ENCODE measurements at regions not wholly inside any gene's neighbourhood (a gene's known extent, or its start where the extent isn't known, plus 50 kb on each side); places are given as distances from the start of the nearest gene placed in this dataset.

DNA sequence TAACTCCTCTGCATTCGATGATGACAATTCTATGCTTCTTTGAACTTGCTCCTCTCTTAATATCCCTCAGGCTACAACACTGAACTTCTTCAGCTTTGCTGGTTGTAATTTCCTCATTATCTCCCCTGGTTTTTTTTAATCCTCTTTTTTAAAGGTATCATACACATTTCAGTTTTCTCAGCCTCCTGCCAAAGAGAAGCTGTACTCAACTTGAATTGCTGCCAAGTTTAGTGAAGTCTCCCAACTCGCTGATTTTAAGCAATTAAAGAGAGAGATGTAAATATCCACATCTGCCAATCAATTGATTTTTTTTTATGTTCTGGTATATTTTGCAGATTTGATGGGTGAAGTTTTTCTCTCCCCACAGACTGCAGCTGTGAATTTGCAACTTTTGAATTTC is 817.8 kb downstream of the GALC start (continued):
- TF ChIP-seq ZNF546 (CRISPR knock-in tag; conservative IDR thresholded peaks at IDR 0.05), result no peak
- no peak for TF ChIP-seq ZNF484 (CRISPR knock-in tag; IDR thresholded peaks at IDR 0.05; ENCODE audit: borderline replicate concordance, low read depth)
- no peak for TF ChIP-seq NFIC (IDR thresholded peaks at IDR 0.05; ENCODE audit: low read length)
- no peak for TF ChIP-seq ZNF891 (CRISPR knock-in tag; IDR thresholded peaks at IDR 0.05)
- TF ChIP-seq DPF2 (CRISPR knock-in tag; IDR thresholded peaks at IDR 0.05; ENCODE audit: borderline replicate concordance, low read depth), result no peak
- TF ChIP-seq ZNF501 (CRISPR knock-in tag; IDR thresholded peaks at IDR 0.05), result no peak

DNA sequence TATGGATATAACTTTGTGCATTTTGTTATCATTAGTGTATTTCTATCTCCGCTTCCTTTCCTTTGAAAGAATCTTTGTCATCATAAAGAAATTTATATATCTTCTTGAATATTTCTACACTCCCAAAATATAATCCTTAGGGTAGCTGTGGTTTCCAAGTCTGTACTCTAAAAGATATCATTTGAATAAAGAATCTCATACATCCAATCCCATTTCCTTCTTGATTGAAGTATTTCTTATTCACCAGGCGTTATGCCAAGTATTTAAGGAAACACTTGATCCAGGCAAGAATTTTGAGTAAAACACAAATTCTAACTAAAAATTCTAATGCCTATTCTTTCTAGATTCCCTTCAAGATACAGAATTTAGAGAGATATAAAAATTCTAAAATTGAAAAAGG is 821.8 kb downstream of the GALC start:
- Histone ChIP-seq H3K27me3 (ENCODE audit: control insufficient read depth in 1 of 2, insufficient read depth in 2 of 2, low read length in 2 of 2) (no peaks in the 10 kb centered on the region), H3K4me1 (ENCODE audit: insufficient read depth, low read length) (no peaks in the 10 kb centered on the region), H3K27ac (ENCODE audit: extremely low read length, insufficient read depth, low read length) (no peak overlapping the region), H3K36me3 (replicated peaks in 1 of 2; ENCODE audit: control insufficient read depth in 1 of 2, insufficient read depth in 2 of 2, low read length in 2 of 2) (no peaks in the 10 kb centered on the region), H3K4me3 (replicated peaks in 1 of 3; ENCODE audit: insufficient read depth in 1 of 3, low read depth in 2 of 3, low read length in 3 of 3) (no peak overlapping the region), H3K79me2 (ENCODE audit: insufficient read depth, low read length) (no peaks in the 10 kb centered on the region), H3K4me2 (ENCODE audit: low read depth, low read length) (no peak overlapping the region), H3K9me3 (ENCODE audit: low read length) (peaks cover 8% of the 10 kb centered on the region; the same call in 1 of the 2 replicates), H2AFZ (ENCODE audit: low read length) (no peak overlapping the region), H4K20me1 (ENCODE audit: insufficient read depth, low read length) (no peaks in the 10 kb centered on the region), H3K9ac (ENCODE audit: insufficient read depth, low read depth, low read length) (no peak overlapping the region)
- DNase-seq (ENCODE audit: low spot score), result no peak
- no TSS peak for BruUV-seq (replicated peaks)
- CTCF ChIA-PET (ENCODE audit: low intra/inter-chr PET ratio, low total read pairs), result no interaction called here
- no peak for FAIRE-seq
- POLR2A ChIA-PET, result no interaction called here
- no peak for ATAC-seq
- in situ Hi-C loops (cut with HindIII; ENCODE audit: extremely low pct_ligation_motif_present, low pct_unique_long_range_greater_than_20kb), result no loop called here
- WGBS (ENCODE audit: low lambda C conversion rate), result 13% methylated on average over 2 of the region's 2 CpGs
- no peak for TF ChIP-seq ZSCAN29 (CRISPR knock-in tag; conservative IDR thresholded peaks at IDR 0.05)
- no peak for TF ChIP-seq TRAFD1 (CRISPR knock-in tag; IDR thresholded peaks at IDR 0.05; ENCODE audit: borderline replicate concordance)
- TF ChIP-seq ZFX (CRISPR knock-in tag; IDR thresholded peaks at IDR 0.05; ENCODE audit: low read depth), result no peak
- TF ChIP-seq TP53 (CRISPR knock-in tag; conservative IDR thresholded peaks at IDR 0.05), result no peak
- TF ChIP-seq, protein P1, sequence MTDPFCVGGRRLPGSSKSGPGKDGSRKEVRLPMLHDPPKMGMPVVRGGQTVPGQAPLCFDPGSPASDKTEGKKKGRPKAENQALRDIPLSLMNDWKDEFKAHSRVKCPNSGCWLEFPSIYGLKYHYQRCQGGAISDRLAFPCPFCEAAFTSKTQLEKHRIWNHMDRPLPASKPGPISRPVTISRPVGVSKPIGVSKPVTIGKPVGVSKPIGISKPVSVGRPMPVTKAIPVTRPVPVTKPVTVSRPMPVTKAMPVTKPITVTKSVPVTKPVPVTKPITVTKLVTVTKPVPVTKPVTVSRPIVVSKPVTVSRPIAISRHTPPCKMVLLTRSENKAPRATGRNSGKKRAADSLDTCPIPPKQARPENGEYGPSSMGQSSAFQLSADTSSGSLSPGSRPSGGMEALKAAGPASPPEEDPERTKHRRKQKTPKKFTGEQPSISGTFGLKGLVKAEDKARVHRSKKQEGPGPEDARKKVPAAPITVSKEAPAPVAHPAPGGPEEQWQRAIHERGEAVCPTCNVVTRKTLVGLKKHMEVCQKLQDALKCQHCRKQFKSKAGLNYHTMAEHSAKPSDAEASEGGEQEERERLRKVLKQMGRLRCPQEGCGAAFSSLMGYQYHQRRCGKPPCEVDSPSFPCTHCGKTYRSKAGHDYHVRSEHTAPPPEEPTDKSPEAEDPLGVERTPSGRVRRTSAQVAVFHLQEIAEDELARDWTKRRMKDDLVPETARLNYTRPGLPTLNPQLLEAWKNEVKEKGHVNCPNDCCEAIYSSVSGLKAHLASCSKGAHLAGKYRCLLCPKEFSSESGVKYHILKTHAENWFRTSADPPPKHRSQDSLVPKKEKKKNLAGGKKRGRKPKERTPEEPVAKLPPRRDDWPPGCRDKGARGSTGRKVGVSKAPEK (CRISPR knock-in tag; IDR thresholded peaks at IDR 0.05; ENCODE audit: borderline replicate concordance), result no peak
- TF ChIP-seq ZNF709 (CRISPR knock-in tag; IDR thresholded peaks at IDR 0.05), result no peak
- TF ChIP-seq, protein P2, sequence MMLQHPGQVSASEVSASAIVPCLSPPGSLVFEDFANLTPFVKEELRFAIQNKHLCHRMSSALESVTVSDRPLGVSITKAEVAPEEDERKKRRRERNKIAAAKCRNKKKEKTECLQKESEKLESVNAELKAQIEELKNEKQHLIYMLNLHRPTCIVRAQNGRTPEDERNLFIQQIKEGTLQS (CRISPR knock-in tag; IDR thresholded peaks at IDR 0.05), result no peak
- intact Hi-C loops (cut with micrococcal nuclease; ENCODE audit: unreplicated experiment), result no loop called here
